Neural cell (in vitro differentiated cells): ENCODE measurements at regions not wholly inside any gene's neighbourhood (a gene's known extent, or its start where the extent isn't known, plus 50 kb on each side); places are given as distances from the start of the nearest gene placed in this dataset.

Experiments used
- H2AFZ ChIP-seq: fragments of 200-600, 300-800 bp; sonication (generic), shearing (Covaris generic); 2 replicates; pipeline ENCODE4 v1.6.0; 2014; ENCODE audit warnings: low read depth, mild to moderate bottlenecking, antibody characterized with exemption, low read length, moderate library complexity
- H3F3A ChIP-seq: fragments of 200-600 bp; shearing (Covaris generic); 2 replicates; pipeline ENCODE4 v1.6.1; 2016; ENCODE audit warnings: mild to moderate bottlenecking, moderate library complexity, mixed read lengths, antibody characterized with exemption, low read length; ENCODE audit not compliant: insufficient read depth, poor library complexity, severe bottlenecking
- H3K27ac ChIP-seq: fragments of 200-600, 300-800 bp; sonication (generic), shearing (Covaris generic); 2 replicates; pipeline ENCODE4 v1.5.1; 2014; ENCODE audit warnings: mild to moderate bottlenecking, low read length, moderate library complexity
- H3K27me3 ChIP-seq: fragments of 300-800, 200-600 bp; sonication (generic), shearing (Covaris generic); 2 replicates; pipeline ENCODE4 v1.6.0; 2014; ENCODE audit warnings: mild to moderate bottlenecking, low read depth, low read length, moderate library complexity; ENCODE audit not compliant: insufficient read depth
- H3K36me3 ChIP-seq: fragments of 300-800, 200-600 bp; sonication (generic), shearing (Covaris generic); 2 replicates; pipeline ENCODE4 v1.5.1; 2014; ENCODE audit warnings: mild to moderate bottlenecking, antibody characterized with exemption, low read length, moderate library complexity; ENCODE audit not compliant: insufficient read depth
- H3K4me2 ChIP-seq: fragments of 300-800, 200-600 bp; sonication (generic), shearing (Covaris generic); 2 replicates; pipeline ENCODE4 v1.6.0; 2014; ENCODE audit warnings: mild to moderate bottlenecking, low read length
- H3K4me3 ChIP-seq: fragments of 300-800, 200-600 bp; sonication (generic), shearing (Covaris generic); 2 replicates; pipeline ENCODE4 v1.5.1; 2014; ENCODE audit warnings: mild to moderate bottlenecking, low read length, moderate library complexity
- H3K79me2 ChIP-seq: fragments of 200-600 bp; shearing (Covaris generic); replicated peaks from 2 replicates; pipeline ENCODE4 v1.6.0; 2014; ENCODE audit warnings: mild to moderate bottlenecking, low read length, moderate library complexity; ENCODE audit not compliant: insufficient read depth
- H3K9ac ChIP-seq: fragments of 300-800, 200-600 bp; sonication (generic), shearing (Covaris generic); 2 replicates; pipeline ENCODE4 v1.6.1; 2016; ENCODE audit warnings: mild to moderate bottlenecking, low read length, mixed read lengths
- H3K9me2 ChIP-seq: fragments of 200-600 bp; shearing (Covaris generic); 2 replicates; pipeline ENCODE4 v1.6.1; 2016; ENCODE audit warnings: mild to moderate bottlenecking, low read length, mixed read lengths; ENCODE audit not compliant: insufficient read depth
- H3K9me3 ChIP-seq: fragments of 200-600, 300-800 bp; sonication (generic), shearing (Covaris generic); 2 replicates; pipeline ENCODE4 v1.6.1; 2016; ENCODE audit warnings: mild to moderate bottlenecking, mixed run types, low read length, moderate library complexity, mixed read lengths
- H4K20me1 ChIP-seq: fragments of 200-600 bp; shearing (Covaris generic); 2 replicates; pipeline ENCODE4 v1.6.1; 2016; ENCODE audit warnings: mild to moderate bottlenecking, mixed run types; ENCODE audit not compliant: insufficient read depth
- CTCF ChIP-seq: fragments of 450-650 bp; IDR thresholded peaks from 2 replicates; pipeline ENCODE4 v1.5.1; 2014; ENCODE audit warnings: antibody characterized with exemption, mild to moderate bottlenecking, moderate library complexity; ENCODE audit not compliant: poor library complexity, severe bottlenecking
- EP300 ChIP-seq: fragments of 450-650 bp; conservative IDR thresholded peaks from 2 replicates; pipeline ENCODE4 v1.6.1; 2014; ENCODE audit warnings: antibody characterized with exemption, mild to moderate bottlenecking, moderate library complexity; ENCODE audit not compliant: poor library complexity, severe bottlenecking
- EZH2 ChIP-seq: fragments of 200-600, 300-800 bp; shearing (Covaris generic), sonication (generic); IDR thresholded peaks from 2 replicates; pipeline ENCODE4 v1.6.1; 2014; ENCODE audit warnings: antibody characterized with exemption, low read length, borderline replicate concordance, mild to moderate bottlenecking; ENCODE audit not compliant: insufficient read depth, poor library complexity, severe bottlenecking
- MXI1 ChIP-seq: fragments of 450-650 bp; conservative IDR thresholded peaks from 2 replicates; pipeline ENCODE4 v1.6.1; 2014; ENCODE audit warnings: antibody characterized with exemption, mild to moderate bottlenecking; ENCODE audit not compliant: poor library complexity, severe bottlenecking
- POLR2AphosphoS5 ChIP-seq: IDR thresholded peaks from 2 replicates; pipeline ENCODE4 v1.6.1; 2012
- RAD21 ChIP-seq: fragments of 450-650 bp; conservative IDR thresholded peaks from 2 replicates; pipeline ENCODE4 v1.6.1; 2014; ENCODE audit warnings: antibody characterized with exemption, mild to moderate bottlenecking, moderate library complexity
- REST ChIP-seq: IDR thresholded peaks from 2 replicates; pipeline ENCODE4 v1.6.1; 2012; ENCODE audit warnings: borderline replicate concordance
- SMC3 ChIP-seq: fragments of 450-650 bp; conservative IDR thresholded peaks from 2 replicates; pipeline ENCODE4 v1.6.1; 2014; ENCODE audit warnings: antibody characterized with exemption, mild to moderate bottlenecking, moderate library complexity; ENCODE audit not compliant: poor library complexity
- TAF1 ChIP-seq: IDR thresholded peaks from 2 replicates; pipeline ENCODE4 v1.6.1; 2012; ENCODE audit warnings: low read depth

GRCh38 chr17:70872103-70872502, 702.8 kb downstream of the KCNJ2 start:
- H3K4me3 ChIP-seq, result no peak overlapping the region
- H3F3A ChIP-seq, result no peaks in the 10 kb centered on the region
- no peak for TF ChIP-seq MXI1
- TF ChIP-seq CTCF, result no peak
- no peak for TF ChIP-seq RAD21
- no peak for TF ChIP-seq REST
- TF ChIP-seq EP300, result no peak
- TF ChIP-seq TAF1, result no peak
- no peak for TF ChIP-seq EZH2
- TF ChIP-seq POLR2AphosphoS5, result no peak
- TF ChIP-seq SMC3, result no peak
- H3K9me3 ChIP-seq, result no peaks in the 10 kb centered on the region
- H2AFZ ChIP-seq, result no peak overlapping the region
- H3K36me3 ChIP-seq, result no peaks in the 10 kb centered on the region
- no peaks in the 10 kb centered on the region for H3K27me3 ChIP-seq
- H3K79me2 ChIP-seq, result no peaks in the 10 kb centered on the region
- H3K27ac ChIP-seq, result no peak overlapping the region
- H3K9me2 ChIP-seq, result no peaks in the 10 kb centered on the region
- no peaks in the 10 kb centered on the region for H4K20me1 ChIP-seq
- no peak overlapping the region for H3K9ac ChIP-seq
- no peak overlapping the region for H3K4me2 ChIP-seq

GRCh38 chr17:70875729-70876310, 706.5 kb downstream of the KCNJ2 start:
- Histone ChIP-seq H3K79me2 (no peaks in the 10 kb centered on the region), H3K27ac (no peak overlapping the region), H4K20me1 (no peaks in the 10 kb centered on the region), H3K27me3 (no peaks in the 10 kb centered on the region), H3K9ac (no peak overlapping the region), H3K9me2 (no peaks in the 10 kb centered on the region), H3F3A (no peaks in the 10 kb centered on the region), H3K4me2 (no peak overlapping the region), H3K4me3 (no peak overlapping the region), H2AFZ (no peak overlapping the region), H3K36me3 (no peaks in the 10 kb centered on the region), H3K9me3 (no peaks in the 10 kb centered on the region)
- TF ChIP-seq SMC3 (no peak), RAD21 (no peak), MXI1 (no peak), REST (no peak), TAF1 (no peak), POLR2AphosphoS5 (no peak), CTCF (no peak)
